ENCODE measurements at regions not wholly inside any gene's neighbourhood (a gene's known extent, or its start where the extent isn't known, plus 50 kb on each side); places are given as distances from the start of the nearest gene placed in this dataset.

- no peak for TF ChIP-seq CTCF (IDR thresholded peaks at IDR 0.05)
- no peak for TF ChIP-seq POLR2A (IDR thresholded peaks at IDR 0.05)
- TF ChIP-seq POLR2AphosphoS5 (IDR thresholded peaks at IDR 0.05) = no peak
Measured at GRCh38 chr4:28744066-28744465, 1883.4 kb downstream of the STIM2 start.
